H9 (cell line): ENCODE measurements at regions not wholly inside any gene's neighbourhood (a gene's known extent, or its start where the extent isn't known, plus 50 kb on each side); places are given as distances from the start of the nearest gene placed in this dataset.
A peak's percentile ranks its signal among the peaks of the same experiment; 100 is the strongest.

Source experiments
- DNase-seq: peaks from one replicate; pipeline ENCODE4 v3.0.0-alpha.2; 2017
- H2AFZ ChIP-seq: one replicate; pipeline ENCODE4 v1.6.1; 2013; ENCODE audit warnings: mild to moderate bottlenecking, low read length, control low read depth, moderate library complexity
- H2AK5ac ChIP-seq: 2 replicates; pipeline ENCODE4 v1.6.1; 2013; ENCODE audit warnings: low read length, control low read depth, mixed read lengths; ENCODE audit not compliant: insufficient read length
- H2BK120ac ChIP-seq: one replicate; pipeline ENCODE4 v1.6.1; 2013; ENCODE audit warnings: low read depth, mild to moderate bottlenecking, low read length, control low read depth, inconsistent platforms; ENCODE audit not compliant: poor library complexity, severe bottlenecking
- H2BK12ac ChIP-seq: 2 replicates; pipeline ENCODE4 v1.6.1; 2013; ENCODE audit warnings: low read length, control low read depth, mixed read lengths, low read depth; ENCODE audit not compliant: insufficient read length
- H2BK15ac ChIP-seq: 2 replicates; pipeline ENCODE4 v1.6.1; 2013; ENCODE audit warnings: low read depth, low read length, control low read depth
- H2BK20ac ChIP-seq: one replicate; pipeline ENCODE4 v1.6.1; 2013; ENCODE audit warnings: low read depth, mild to moderate bottlenecking, low read length, control low read depth, inconsistent platforms; ENCODE audit not compliant: poor library complexity, severe bottlenecking
- H2BK5ac ChIP-seq: 2 replicates; pipeline ENCODE4 v1.6.1; 2013; ENCODE audit warnings: low read length, control low read depth, mixed read lengths; ENCODE audit not compliant: insufficient read length
- H3K14ac ChIP-seq: 2 replicates; pipeline ENCODE4 v1.6.1; 2013; ENCODE audit warnings: low read length, control low read depth; ENCODE audit not compliant: insufficient read depth
- H3K18ac ChIP-seq: 2 replicates; pipeline ENCODE4 v1.6.1; 2013; ENCODE audit warnings: low read depth, mild to moderate bottlenecking, mixed read lengths, low read length, control low read depth; ENCODE audit not compliant: insufficient read length
- H3K23ac ChIP-seq: 2 replicates; pipeline ENCODE4 v1.6.1; 2013; ENCODE audit warnings: low read length, control low read depth, mixed read lengths, low read depth; ENCODE audit not compliant: insufficient read length
- H3K23me2 ChIP-seq: 2 replicates; pipeline ENCODE4 v1.6.1; 2013; ENCODE audit warnings: low read depth, mild to moderate bottlenecking, mixed read lengths, low read length, control low read depth; ENCODE audit not compliant: insufficient read length, poor library complexity, severe bottlenecking
- H3K27ac ChIP-seq: 2 replicates; pipeline ENCODE4 v1.5.1; 2013; ENCODE audit warnings: low read length, control low read depth, mixed read lengths, low read depth; ENCODE audit not compliant: insufficient read length
- H3K27me3 ChIP-seq: 2 replicates; pipeline ENCODE4 v1.6.1; 2013; ENCODE audit warnings: low read length, control low read depth, inconsistent platforms; ENCODE audit not compliant: insufficient read depth
- H3K4ac ChIP-seq: 2 replicates; pipeline ENCODE4 v1.6.1; 2013; ENCODE audit warnings: low read depth, mild to moderate bottlenecking, control low read depth, inconsistent platforms, low read length, moderate library complexity
- H3K4me1 ChIP-seq: 2 replicates; pipeline ENCODE4 v1.6.1; 2013; ENCODE audit warnings: low read length, control low read depth, inconsistent platforms; ENCODE audit not compliant: insufficient read depth
- H3K4me2 ChIP-seq: 2 replicates; pipeline ENCODE4 v1.6.1; 2013; ENCODE audit warnings: low read length, control low read depth, mixed read lengths; ENCODE audit not compliant: insufficient read length, insufficient read depth
- H3K56ac ChIP-seq: 2 replicates; pipeline ENCODE4 v1.6.1; 2013; ENCODE audit warnings: low read depth, mild to moderate bottlenecking, mixed read lengths, low read length, control low read depth; ENCODE audit not compliant: insufficient read length
- H3K79me1 ChIP-seq: 2 replicates; pipeline ENCODE4 v1.6.1; 2013; ENCODE audit warnings: low read depth, mild to moderate bottlenecking, moderate library complexity, low read length, control low read depth, inconsistent platforms; ENCODE audit not compliant: insufficient read depth, poor library complexity, severe bottlenecking
- H3K79me2 ChIP-seq: 2 replicates; pipeline ENCODE4 v1.6.1; 2013; ENCODE audit warnings: low read length, control low read depth, inconsistent platforms; ENCODE audit not compliant: insufficient read depth
- H3K9ac ChIP-seq: 2 replicates; pipeline ENCODE4 v1.6.1; 2013; ENCODE audit warnings: low read length, control low read depth, mixed read lengths; ENCODE audit not compliant: insufficient read length; ENCODE audit errors: extremely low read depth
- H3K9me3 ChIP-seq: one replicate; pipeline ENCODE4 v1.6.1; 2013; ENCODE audit warnings: low read depth, low read length, inconsistent platforms; ENCODE audit not compliant: control insufficient read depth
- H3T11ph ChIP-seq: one replicate; pipeline ENCODE4 v1.6.1; 2013; ENCODE audit warnings: mild to moderate bottlenecking, low read length, control low read depth, inconsistent platforms
- H4K20me1 ChIP-seq: one replicate; pipeline ENCODE4 v1.6.1; 2013; ENCODE audit not compliant: control insufficient read depth, insufficient read length, insufficient read depth
- H4K5ac ChIP-seq: 2 replicates; pipeline ENCODE4 v1.6.1; 2013; ENCODE audit warnings: low read depth, mild to moderate bottlenecking, mixed read lengths, low read length, control low read depth; ENCODE audit not compliant: insufficient read length
- H4K8ac ChIP-seq: replicated peaks from 2 replicates; pipeline ENCODE4 v1.6.1; 2013; ENCODE audit warnings: low read length, control low read depth, mixed read lengths, low read depth; ENCODE audit not compliant: insufficient read length
- H4K91ac ChIP-seq: 2 replicates; pipeline ENCODE4 v1.6.1; 2013; ENCODE audit warnings: low read depth, mild to moderate bottlenecking, moderate library complexity, mixed read lengths, low read length, control low read depth; ENCODE audit not compliant: insufficient read length
- H3K27ac Mint-ChIP-seq, 3 experiments: 2 replicates in 2 of 3; 3 replicates in 1 of 3; pipeline ENCODE4 v1.8.0; 2020 to 2021; ENCODE audit warnings: mixed read lengths in 3 of 3, mild to moderate bottlenecking in 1 of 3, moderate library complexity in 1 of 3
- H3K27me3 Mint-ChIP-seq: 2 replicates; pipeline ENCODE4 v1.8.0; 2021; ENCODE audit warnings: low read depth, mild to moderate bottlenecking, moderate library complexity, mixed read lengths
- H3K36me3 Mint-ChIP-seq, 3 experiments: 2 replicates in 2 of 3; 3 replicates in 1 of 3; pipeline ENCODE4 v1.8.0; 2020 to 2021; ENCODE audit warnings: low read depth in 3 of 3, mixed read lengths in 3 of 3; ENCODE audit not compliant: insufficient read depth in 1 of 3
- H3K4me1 Mint-ChIP-seq, 2 experiments: 2 replicates each; pipeline ENCODE4 v1.8.0; 2020; ENCODE audit warnings: mixed read lengths in 2 of 2
- H3K4me3 Mint-ChIP-seq, 2 experiments: 2 replicates in 1 of 2; 3 replicates in 1 of 2; pipeline ENCODE4 v1.8.0; 2020 to 2021; ENCODE audit warnings: mild to moderate bottlenecking in 2 of 2, mixed read lengths in 2 of 2, moderate library complexity in 1 of 2
- H3K9me3 Mint-ChIP-seq, 2 experiments: 2 replicates in 1 of 2; 3 replicates in 1 of 2; pipeline ENCODE4 v1.8.0; 2020; ENCODE audit warnings: mild to moderate bottlenecking in 2 of 2, mixed read lengths in 2 of 2, moderate library complexity in 1 of 2
- CTCF ChIP-seq: fragments of 200-600 bp; sonication (generic); conservative IDR thresholded peaks from 3 replicates; pipeline ENCODE4 v1.8.0; 2021; ENCODE audit warnings: antibody characterized with exemption, mild to moderate bottlenecking
- WGBS: extraction: QIAGEN DNeasy Blood & Tissue Kit; methylation state at CpG from one replicate; pipeline ENCODE4 v1.1.7; 2013; ENCODE audit warnings: missing lambda C conversion rate, low lambda C conversion rate, mixed read lengths; ENCODE audit not compliant: insufficient read length; ENCODE audit errors: extremely low coverage; 5-methylcytosine and 5-hydroxymethylcytosine counted together

- TF ChIP-seq CTCF = no peak
- no peak overlapping the region for H3T11ph ChIP-seq
- DNase-seq = no peak
- H4K8ac ChIP-seq = no peak overlapping the region
- peaks cover 0 to 4% (median 3%) of the 10 kb centered on the region in 3 experiments; a peak in 3 of 7 replicates for H3K36me3 Mint-ChIP-seq
- no peak overlapping the region for H3K56ac ChIP-seq
- H3K4me3 Mint-ChIP-seq = no peak overlapping the region
- no peaks in the 10 kb centered on the region for H3K79me2 ChIP-seq
- H3K4me2 ChIP-seq = no peak overlapping the region
- WGBS = no CpG with 5 or more reads among the region's 9 CpGs
- no peaks in the 10 kb centered on the region; a peak in 1 of 5 replicates for H3K9me3 Mint-ChIP-seq
- H4K5ac ChIP-seq = no peak overlapping the region
- H2BK20ac ChIP-seq = no peak overlapping the region
- no peak overlapping the region for H4K91ac ChIP-seq
- no peaks in the 10 kb centered on the region for H3K27me3 ChIP-seq
- no peaks in the 10 kb centered on the region for H3K23me2 ChIP-seq
- H3K4ac ChIP-seq = no peak overlapping the region
- no peak overlapping the region for H2BK120ac ChIP-seq
- no peaks in the 10 kb centered on the region for H3K27me3 Mint-ChIP-seq
- H3K4me1 Mint-ChIP-seq = no peaks in the 10 kb centered on the region
- no peaks in the 10 kb centered on the region for H3K9me3 ChIP-seq
- no peaks in the 10 kb centered on the region for H3K4me1 ChIP-seq
- no peak overlapping the region for H2BK5ac ChIP-seq
- no peaks in the 10 kb centered on the region for H3K79me1 ChIP-seq
- H3K23ac ChIP-seq = no peak overlapping the region
- H2AK5ac ChIP-seq = no peak overlapping the region
- H3K27ac ChIP-seq = no peak overlapping the region
- peak overlapping the region in 1 of 3 experiments; percentile 45; a peak in 1 of 7 replicates for H3K27ac Mint-ChIP-seq
- no peaks in the 10 kb centered on the region for H4K20me1 ChIP-seq
- no peak overlapping the region for H2BK12ac ChIP-seq
- H2BK15ac ChIP-seq = no peak overlapping the region
- no peak overlapping the region for H3K14ac ChIP-seq
- H3K18ac ChIP-seq = no peak overlapping the region
- no peak overlapping the region for H3K9ac ChIP-seq
- no peak overlapping the region for H2AFZ ChIP-seq
Observed at GRCh38 chr1:219326843-219327242, 153.2 kb downstream of the LYPLAL1 start.
